BE2C (cell line): ENCODE measurements at regions not wholly inside any gene's neighbourhood (a gene's known extent, or its start where the extent isn't known, plus 50 kb on each side); places are given as distances from the start of the nearest gene placed in this dataset.

Source experiments
- DNase-seq: peaks from one replicate; pipeline ENCODE4 v3.0.0-alpha.2; 2020
- H3K27me3 ChIP-seq: fragments of 250-450 bp; sonication (Bioruptor Pico); 2 replicates; pipeline ENCODE4 v1.5.1; 2020; ENCODE audit warnings: mild to moderate bottlenecking
- H3K36me3 ChIP-seq: fragments of 250-450 bp; sonication (Bioruptor Pico); 2 replicates; pipeline ENCODE4 v1.5.1; 2020; ENCODE audit warnings: mild to moderate bottlenecking
- H3K4me1 ChIP-seq: fragments of 250-450 bp; sonication (Bioruptor Pico); 2 replicates; pipeline ENCODE4 v1.5.1; 2020
- H3K4me3 ChIP-seq: 2 replicates; pipeline ENCODE4 v1.5.1; 2011; ENCODE audit warnings: low read depth, low read length
- H3K9me3 ChIP-seq: fragments of 250-450 bp; sonication (Bioruptor Pico); 2 replicates; pipeline ENCODE4 v1.5.1; 2020
- TF ChIP-seq, protein P1 (sequence below): IDR thresholded peaks from 2 replicates; pipeline ENCODE4 v1.5.1; 2012; ENCODE audit warnings: mild to moderate bottlenecking, low read depth, low read length

DNA sequence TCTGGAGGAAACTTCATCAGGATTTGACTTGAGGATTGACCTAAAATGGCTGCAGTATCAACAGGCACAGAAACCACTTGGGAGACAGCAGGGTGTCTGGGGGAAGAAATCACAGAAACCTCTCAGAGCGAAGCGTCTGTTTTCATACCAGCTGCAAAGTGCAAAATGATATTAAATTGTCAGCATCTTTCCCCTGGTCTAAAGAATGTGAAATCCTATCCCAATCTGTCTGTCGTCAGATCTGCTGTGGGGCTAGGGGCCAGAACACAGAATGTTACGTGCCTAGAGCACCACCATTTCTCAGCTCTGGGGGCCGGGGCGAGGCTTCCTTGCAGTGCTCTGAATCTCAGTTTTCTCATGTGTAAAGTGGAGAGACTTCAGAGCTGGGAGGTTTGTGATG, 54.1 kb upstream of the MYCN start:
- Histone ChIP-seq H3K4me3 (no peak overlapping the region), H3K36me3 (no peaks in the 10 kb centered on the region), H3K27me3 (no peaks in the 10 kb centered on the region), H3K4me1 (no peaks in the 10 kb centered on the region), H3K9me3 (no peaks in the 10 kb centered on the region)
- TF ChIP-seq, protein P1, sequence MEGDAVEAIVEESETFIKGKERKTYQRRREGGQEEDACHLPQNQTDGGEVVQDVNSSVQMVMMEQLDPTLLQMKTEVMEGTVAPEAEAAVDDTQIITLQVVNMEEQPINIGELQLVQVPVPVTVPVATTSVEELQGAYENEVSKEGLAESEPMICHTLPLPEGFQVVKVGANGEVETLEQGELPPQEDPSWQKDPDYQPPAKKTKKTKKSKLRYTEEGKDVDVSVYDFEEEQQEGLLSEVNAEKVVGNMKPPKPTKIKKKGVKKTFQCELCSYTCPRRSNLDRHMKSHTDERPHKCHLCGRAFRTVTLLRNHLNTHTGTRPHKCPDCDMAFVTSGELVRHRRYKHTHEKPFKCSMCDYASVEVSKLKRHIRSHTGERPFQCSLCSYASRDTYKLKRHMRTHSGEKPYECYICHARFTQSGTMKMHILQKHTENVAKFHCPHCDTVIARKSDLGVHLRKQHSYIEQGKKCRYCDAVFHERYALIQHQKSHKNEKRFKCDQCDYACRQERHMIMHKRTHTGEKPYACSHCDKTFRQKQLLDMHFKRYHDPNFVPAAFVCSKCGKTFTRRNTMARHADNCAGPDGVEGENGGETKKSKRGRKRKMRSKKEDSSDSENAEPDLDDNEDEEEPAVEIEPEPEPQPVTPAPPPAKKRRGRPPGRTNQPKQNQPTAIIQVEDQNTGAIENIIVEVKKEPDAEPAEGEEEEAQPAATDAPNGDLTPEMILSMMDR = no peak
- no peak for DNase-seq

DNA sequence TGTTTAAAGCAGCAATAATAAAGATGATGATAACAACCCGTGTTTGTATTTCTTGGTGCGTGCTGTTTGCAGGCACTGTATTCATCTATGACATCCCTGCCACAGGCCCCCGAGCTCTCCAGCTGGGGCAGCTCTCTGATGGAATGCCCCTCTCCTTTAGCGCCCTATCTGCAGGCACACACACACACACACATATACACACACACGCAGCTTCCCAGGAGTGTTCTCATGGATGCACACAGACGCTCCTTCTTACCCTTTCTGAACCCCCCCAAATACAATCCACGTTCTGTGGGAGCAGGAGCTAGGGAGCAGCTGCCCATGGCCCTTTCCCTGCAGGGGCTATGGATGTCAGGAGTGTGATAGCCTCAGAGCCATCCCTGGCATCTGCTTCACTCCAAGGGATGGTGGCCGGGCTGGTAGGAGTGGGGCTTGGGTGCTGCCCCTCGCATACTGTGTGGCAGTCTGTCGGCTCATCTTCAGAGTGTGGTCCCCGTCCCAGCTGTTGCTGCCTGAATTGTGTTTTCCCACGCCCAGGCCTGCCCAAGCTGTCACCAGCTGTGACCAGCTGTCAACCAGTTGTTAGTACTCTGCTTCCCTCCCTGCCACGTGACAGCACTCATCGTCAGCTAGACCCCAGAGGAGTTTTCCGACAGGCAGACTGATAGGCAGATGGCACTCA, 50.8 kb upstream of the MYCN start:
- H3K4me3 ChIP-seq = no peak overlapping the region

DNA sequence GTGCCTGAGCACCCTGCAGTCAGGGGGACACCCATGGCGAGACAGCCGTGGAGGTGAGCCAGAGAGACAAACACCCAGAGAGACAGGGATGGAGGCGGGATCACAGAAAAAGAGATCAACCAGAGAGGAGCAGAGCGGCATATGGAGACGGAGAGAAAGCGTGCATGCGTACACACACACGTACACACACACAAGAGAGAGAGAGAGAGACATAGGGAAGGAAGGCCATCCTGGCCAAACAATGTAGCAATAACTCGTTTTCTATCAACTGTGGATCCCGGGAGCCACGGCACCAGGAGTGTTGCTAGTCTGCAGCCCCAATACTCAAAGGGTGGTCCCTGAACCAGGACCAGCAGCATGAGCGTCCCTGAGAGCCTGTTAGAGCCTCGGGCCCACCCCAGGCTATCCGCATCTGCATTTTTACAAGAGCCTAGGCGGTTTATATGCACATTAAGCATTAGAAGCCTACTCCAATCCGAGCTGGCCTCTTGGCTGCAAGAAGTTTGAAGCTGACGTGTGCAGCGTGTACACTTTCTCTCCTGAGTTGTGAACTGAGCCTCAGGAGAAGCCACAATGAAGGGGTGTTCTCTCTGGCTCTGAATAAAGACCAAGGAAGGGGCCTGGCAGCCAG, 50.1 kb upstream of the MYCN start:
- Histone ChIP-seq H3K27me3 (no peaks in the 10 kb centered on the region), H3K4me3 (no peak overlapping the region), H3K9me3 (no peaks in the 10 kb centered on the region), H3K4me1 (no peaks in the 10 kb centered on the region), H3K36me3 (no peaks in the 10 kb centered on the region)
- DNase-seq = no peak
- TF ChIP-seq, protein P1 = no peak

More for the DNA sequence above, 50.8 kb upstream of the MYCN start:
- TF ChIP-seq, protein P1 = no peak
- no peaks in the 10 kb centered on the region for H3K27me3 ChIP-seq
- DNase-seq = no peak
- H3K36me3 ChIP-seq = no peaks in the 10 kb centered on the region
- H3K9me3 ChIP-seq = no peaks in the 10 kb centered on the region
- no peaks in the 10 kb centered on the region for H3K4me1 ChIP-seq
